Renal cortex interstitium (tissue), 11 donors: ENCODE measurements at regions not wholly inside any gene's neighbourhood (a gene's known extent, or its start where the extent isn't known, plus 50 kb on each side); places are given as distances from the start of the nearest gene placed in this dataset.

Source experiments
- DNase-seq, 11 donors: peaks; one replicate each; pipeline ENCODE4 v3.0.0-alpha.2; 2013; ENCODE audit warnings: low read depth in 9 of 11, low spot score in 4 of 11; ENCODE audit errors: extremely low read depth in 1 of 11

DNA sequence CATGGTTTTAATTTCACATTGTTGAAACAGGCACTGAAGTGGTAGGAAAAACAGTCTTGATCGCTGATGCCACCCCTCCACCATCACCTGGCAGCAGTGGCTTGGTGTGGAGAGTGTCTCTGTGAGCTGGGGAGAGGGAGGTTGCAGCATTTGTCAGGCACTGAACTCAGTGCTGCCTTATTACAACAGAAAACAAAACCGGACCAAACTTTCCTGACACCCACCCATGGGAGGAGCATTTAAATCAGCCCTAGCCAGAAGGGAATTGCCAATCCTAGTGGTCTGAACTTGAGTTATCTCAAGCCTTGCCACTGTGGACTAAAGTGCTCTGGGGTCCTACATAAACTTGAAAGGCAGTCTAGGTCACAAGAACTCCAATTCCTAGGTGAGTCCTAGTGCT lies 103.0 kb upstream of the LGALSL start:
- DNase-seq: no peak

DNA sequence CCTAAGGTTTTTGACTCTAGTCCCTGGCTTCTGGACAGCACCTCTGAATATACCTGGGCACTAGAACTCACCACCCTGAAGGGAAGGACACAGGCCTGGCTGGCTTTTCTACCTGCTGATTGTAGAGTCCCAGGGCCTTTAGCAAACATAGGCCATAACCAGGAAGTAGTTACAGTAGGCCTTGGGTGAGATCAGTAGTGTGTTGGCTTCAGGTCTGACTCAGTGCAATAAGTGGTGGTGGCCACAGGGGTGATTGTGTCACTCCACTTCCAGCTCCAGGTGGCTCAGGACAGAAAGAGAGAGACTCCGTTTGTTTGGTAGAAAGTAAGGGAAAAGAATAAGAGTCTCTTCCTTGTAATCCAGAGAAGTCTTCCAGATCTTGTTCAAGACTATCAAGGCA lies 101.7 kb upstream of the LGALSL start:
- DNase-seq: no peak

DNA sequence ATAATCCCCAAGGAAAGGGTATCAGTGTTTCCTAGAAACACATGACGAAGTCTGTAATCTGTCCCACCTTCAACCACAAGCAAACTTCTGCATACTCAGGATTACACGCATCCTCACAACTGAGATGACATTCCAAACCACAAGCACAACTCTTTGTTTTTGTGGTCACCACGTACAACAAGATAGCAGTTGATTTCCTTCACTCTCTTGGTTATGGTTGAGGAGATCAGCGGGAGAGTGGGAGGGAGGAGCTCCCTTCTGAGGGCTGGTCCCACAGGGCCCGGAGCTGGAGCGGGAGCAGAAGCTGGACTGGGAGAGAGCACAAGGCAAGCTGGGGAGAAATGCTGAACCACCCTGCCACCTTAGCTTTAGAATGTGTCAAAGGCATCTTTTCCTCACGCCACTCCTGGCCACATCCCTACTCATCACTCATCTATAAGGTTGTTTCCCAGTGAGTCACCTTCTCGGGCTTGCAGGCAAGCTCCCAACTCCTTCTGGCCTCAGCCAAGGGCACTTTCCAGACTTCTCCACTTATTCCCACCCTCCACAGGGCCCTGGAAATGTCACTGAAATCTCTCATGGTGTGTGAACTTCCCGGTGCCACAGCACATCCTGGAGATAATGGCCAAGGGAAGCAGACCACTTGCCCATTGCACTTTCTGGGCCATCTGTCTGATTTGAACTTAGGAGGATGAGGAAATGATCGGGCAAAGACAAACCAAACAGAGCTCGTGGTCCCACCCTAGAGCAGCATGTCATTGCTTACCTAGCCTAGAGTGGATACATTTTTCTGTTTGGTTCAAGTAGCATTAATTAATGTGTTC lies 98.9 kb upstream of the LGALSL start:
- no peak for DNase-seq

DNA sequence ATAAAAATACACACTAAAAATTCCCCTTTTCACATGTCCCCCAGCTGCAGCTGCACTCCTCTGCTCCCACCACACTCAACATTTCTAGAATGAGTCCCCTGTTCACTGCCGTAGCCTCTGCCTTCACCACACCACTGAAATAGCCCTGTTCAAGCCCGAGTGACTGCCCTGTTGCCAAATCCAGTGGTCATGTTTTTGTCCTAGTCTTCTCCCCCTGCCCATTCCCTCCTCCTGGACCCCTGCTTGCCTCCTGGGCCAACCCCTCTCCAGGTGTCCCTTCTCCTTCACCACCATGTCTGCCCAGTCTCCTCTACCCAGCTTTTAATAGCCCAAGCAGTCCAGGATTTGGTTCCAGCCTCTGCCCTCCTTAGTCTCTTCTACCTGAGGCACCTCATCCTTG lies 97.1 kb upstream of the LGALSL start:
- no peak for DNase-seq

DNA sequence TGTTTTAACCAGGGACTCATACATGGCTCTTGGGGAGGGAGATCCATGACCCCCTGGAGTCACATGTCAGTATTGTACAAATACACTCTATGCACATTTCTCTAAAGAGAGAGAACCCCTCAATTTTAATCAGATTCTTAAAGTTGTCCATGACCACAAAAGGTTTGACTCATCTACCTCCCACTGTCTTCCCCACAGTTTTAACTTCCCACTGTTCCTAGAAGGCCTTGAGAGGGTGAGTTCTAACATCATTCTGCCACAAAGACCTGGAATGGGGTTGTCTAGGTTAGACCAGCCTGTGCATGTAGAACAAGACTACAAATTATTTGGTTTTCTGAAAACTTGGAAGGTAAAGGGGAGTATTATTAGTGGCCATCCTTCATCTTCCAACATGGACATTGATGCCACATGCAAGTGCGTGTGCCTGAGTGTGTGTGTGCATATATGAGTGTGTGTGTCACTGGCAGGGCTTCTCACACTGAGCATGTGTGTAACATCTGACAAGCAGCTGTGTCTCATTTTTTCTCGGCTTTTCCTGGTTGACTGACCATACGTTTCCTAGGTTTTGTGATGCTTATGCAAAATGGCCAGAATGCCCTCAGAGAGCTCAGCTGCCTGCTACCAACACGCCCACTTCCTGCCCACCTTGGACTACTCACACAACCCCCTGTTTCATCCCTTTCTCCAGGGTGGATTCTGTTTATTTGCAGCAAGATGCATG lies 94.6 kb upstream of the LGALSL start:
- DNase-seq: no peak

DNA sequence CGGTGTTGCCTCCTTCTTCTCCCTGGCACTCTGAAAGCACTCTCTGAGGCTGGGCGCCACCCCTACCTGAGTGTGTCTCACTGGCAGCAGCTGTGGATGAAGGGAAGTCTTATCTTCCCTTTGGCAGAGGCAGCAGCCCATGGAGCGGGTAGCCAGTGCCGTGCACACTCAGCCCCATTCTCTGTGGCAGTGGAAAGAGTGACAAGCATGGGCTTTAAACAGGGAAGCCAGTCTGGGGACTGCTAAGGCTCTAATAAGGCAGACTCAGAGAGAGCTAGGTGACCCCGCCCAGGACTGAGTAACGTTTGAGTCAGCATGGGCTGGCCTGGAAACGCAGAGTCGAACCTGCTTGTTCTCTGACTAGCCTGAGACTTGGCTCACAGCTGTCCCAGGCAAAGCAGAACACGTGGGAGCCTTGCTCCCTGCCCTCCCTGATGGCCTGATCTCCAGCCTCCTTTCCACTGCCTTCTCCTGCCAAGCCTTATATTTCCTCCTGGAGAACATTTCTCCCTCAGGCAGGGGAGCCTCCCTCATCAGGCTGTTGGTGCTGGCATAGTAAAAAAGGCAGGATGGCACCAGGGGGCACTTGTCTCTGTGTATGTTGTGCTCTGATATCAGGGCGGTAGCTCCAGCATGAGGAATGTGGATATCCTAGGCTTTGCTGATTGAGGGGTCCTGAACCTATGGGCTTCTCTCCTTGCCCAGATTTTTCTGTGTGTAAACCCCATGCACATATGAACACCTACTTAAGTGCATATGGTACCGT lies 93.9 kb upstream of the LGALSL start:
- DNase-seq: no peak

DNA sequence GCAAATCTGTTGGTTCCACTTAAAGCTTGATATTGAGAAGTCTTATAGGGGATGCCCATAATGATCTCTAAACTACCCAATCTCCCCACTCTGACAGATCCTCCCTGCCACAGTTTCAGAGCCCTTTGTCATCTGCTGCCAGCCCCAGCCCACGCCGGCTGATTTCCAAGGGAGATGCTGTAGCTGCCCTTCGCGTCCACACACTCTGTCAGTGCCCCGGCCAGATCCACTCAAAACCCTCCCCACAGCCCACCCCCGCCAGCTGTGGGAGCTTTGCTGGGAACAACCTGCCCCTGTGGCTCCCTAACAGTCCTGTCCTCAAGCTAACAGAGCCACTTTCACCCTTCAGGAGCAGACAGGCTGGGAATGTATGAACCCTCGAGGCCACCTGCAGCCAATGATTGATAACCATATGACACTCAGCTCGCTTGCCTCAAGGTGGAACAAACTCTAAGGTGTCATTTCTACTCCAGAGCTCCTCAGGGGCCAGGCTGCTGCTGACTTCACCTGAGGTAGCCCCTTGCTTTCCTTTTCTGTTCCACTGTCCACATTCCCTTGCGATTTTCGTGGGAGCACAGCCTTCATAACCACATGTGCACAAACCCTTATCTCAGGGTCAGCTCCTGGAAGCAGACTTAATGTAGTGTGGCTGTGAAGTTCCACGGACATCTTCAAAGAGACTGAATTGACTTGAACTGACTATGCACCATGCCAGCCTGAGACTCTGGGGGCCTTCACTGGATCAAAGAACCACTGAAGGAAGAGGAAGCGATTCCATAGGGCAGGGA lies 92.6 kb upstream of the LGALSL start:
- no peak for DNase-seq

DNA sequence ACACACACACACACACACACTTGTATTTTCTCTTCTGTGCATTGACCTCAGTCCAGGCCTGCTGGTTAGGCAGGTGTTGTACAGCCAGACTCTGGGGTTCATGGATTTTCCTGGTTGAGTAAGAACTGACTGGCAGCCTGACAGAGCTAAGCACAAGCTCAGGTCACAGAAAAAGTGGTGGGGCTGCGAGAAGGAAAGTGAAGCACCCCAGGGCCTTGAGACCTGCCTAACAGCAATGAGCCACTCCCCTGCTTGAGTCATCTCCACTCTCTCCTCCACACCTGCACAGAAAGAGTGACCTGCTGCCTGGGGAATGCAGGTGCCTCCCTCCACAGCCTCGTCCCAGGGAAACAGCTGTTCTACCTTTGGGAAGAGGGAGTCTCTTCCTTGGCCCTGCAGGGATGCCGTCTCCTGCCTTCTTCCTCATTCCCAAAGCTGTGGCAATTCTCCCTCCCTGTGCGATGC lies 91.4 kb upstream of the LGALSL start:
- no peak for DNase-seq

DNA sequence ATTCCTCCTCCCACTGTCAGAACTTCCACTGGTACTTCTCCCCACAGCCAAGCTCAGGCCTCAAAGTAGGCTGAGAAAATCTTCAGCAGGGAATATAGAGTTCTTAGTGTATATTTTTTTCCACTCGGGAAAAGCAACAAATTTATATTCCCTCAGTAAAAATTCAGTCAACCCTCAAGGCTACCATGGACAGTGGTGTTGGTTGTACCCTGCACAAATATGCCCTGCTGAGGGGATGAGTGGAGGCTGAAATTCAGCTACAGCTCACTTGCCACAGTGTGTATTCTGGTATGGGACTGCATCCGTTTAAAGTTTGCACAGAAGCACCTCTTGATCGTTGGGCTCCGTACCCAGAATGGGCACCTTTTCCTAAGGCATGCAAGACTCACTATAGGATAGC lies 90.8 kb upstream of the LGALSL start:
- DNase-seq: no peak

DNA sequence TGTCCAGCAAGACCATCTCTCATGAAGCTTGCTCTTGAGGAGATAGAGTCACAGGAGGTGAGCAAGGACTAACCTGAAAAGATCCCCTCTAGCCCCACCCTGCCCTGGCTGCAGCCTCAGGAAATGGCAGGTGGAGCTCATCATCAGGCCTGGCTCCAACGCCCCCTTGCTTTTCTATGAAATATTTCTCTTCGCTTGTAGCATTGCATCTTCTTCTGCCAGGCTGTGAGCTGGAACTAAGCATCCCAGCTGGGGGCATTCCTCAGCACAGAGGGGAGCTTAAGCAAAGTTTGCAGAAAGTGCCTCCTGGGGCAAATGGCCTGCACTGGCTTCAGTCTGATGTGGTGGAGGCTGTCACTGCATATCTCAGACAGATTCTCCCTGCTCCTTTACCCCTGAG lies 90.1 kb upstream of the LGALSL start:
- DNase-seq: no peak

DNA sequence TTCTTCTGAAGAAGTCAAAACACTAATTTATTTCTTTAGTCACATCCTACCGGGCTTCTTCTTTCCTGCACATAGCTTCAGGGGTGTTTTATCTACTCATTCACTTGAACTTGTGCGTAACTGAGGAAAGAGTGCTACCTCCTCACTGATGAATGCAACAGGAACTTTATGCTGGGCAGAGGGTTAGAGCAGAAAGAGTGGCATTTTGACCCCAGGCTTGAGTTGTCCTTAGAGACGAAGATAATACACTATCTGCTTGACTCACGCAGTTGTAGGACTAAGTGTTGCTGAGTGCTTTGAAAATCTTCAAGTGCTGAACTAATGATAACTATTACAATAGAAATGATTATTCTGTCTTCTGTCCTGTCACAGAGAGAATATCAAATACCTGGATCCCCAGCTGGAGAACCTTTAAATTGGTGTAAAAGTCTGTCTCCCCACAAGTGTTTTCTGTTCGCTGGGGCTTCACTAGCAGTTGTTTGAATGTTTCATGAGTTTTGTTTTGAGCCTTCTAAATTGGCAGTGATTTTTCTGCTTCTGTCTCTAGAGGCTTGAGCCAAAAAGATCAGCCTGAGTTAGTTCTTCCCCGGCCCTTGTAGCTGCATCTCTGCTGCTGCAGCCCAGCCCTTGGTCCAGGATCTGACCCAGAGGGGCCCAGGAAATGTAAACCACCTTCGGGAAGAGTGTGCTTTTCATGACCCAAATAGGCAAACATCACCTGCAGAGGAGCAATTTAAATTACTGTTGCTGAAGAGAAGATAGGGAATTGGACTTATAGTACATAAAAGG lies 86.3 kb upstream of the LGALSL start:
- no peak for DNase-seq

DNA sequence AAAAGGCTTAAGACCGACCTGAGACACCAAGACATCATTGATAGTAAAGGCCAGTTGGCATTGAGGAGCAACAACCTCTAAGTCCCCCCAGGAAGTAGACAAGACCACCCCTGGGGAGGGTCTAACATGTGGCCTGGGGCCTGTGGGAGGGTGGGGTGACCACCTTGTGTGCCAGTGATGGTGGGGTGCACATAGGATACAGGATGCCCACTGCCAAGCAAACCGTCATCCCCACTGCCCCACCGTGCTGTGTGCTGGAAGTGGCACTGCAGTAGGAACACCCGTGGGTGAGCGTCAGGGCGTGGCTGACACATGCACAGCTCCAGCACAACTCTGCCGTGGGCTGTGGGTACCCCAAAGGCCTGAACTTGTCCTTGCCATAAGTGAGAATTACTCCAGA lies 84.3 kb upstream of the LGALSL start:
- DNase-seq: no peak

DNA sequence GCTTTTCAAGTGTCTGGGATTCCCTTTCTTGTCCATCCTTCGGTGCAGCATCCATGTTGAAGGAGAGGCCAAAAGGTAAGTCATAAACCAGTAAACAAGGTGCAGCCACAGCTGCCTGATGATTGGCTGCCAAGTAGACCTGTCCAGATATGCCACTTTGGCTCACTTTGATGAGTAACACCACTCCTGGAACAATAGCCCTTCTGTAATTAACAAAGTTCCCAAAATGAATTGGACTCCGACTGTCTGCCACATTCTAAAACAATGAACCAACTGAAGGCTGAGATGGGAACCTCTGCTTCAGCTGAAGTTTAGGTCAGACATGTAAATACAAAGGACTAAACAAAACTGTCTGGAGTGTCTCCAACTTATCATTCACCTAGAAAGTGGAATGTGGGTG lies 82.2 kb upstream of the LGALSL start:
- no peak for DNase-seq

DNA sequence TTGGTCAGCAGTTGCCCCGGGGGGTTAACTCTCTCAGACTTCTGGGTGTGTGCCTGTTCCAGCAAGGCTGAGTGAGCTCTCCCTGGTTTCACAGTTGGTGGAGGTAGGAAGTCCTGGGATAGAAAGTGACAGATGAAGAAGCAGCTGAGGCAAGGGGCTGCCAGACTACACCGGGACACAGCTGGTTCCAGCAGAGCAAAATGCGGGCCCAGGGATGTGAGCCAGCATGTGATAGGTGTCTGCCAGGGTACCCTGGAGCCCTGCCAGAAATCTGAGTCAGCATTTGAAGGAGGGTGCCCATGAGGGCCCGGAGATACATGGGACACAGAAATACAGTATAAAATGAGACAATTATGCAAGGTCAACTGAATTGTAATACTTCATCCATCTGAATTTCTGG lies 79.3 kb upstream of the LGALSL start:
- no peak for DNase-seq

DNA sequence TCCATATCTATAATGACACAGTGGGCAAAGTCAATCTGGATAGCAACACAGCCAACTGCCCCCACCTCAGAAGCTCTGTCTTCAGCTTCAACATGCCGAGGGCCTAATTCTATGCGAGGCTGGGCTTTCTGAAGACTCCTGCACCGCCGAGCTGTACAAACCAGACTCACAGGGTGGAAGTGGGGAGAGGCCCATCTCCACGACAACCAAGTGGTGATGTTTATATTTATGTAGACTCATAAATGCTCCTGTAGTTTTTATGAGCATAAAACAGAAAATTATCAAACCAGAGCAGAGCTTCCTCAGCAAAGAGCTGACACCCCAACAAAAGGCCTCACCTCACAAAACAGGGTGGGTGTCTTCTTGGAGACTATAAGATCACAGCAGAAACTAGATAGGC lies 77.0 kb upstream of the LGALSL start:
- no peak for DNase-seq

DNA sequence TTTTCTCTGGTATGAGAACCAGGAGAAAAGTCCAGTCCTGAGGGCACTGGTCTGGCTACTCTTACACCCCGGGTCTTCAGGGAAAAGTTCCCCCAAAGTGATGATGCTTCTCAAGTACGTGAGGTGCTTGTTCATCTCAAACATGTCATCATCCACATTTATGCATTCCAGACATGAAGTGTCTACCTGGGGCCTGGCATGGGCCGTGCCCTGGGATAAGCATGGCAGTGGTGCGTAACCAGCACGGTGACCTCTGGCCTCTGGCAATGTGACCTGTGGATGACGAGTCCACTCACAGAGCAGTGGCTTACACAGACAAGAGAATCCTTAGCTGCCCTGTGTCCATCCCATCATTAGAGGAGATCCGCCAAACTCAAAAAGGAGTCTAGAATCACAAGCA lies 74.8 kb upstream of the LGALSL start:
- no peak for DNase-seq

DNA sequence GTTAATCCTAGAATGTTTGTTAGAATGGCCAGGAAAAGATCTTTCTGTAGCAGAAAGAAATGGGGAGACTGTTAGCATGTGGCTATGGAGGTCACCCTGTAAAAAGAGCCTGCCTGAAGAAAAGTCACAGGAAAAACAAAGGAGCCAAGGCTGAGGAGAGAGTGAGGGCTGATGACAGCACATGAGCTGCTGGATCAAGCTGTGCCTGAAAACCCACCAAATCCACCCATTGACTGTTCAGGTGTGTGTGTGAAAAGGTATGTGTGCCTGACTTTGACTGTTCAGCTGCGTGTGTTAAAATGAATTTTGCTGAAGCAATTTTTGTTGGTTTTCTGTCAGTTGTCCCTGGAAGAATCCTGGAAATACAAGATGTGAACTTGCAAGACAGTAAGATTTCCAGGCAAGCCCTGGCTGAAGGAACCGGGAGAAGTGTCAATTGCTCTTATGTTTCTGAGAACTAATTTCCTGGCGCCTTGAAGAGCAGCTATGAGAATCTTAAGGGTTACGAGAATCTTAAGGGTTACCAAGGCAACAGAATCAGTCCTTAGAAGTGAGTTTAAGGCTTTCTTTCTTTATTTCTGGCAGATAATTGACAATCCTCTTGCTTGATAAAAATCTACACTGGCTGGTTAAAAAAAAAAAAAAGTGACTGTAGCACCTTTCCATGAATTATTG lies 73.0 kb upstream of the LGALSL start:
- no peak for DNase-seq

DNA sequence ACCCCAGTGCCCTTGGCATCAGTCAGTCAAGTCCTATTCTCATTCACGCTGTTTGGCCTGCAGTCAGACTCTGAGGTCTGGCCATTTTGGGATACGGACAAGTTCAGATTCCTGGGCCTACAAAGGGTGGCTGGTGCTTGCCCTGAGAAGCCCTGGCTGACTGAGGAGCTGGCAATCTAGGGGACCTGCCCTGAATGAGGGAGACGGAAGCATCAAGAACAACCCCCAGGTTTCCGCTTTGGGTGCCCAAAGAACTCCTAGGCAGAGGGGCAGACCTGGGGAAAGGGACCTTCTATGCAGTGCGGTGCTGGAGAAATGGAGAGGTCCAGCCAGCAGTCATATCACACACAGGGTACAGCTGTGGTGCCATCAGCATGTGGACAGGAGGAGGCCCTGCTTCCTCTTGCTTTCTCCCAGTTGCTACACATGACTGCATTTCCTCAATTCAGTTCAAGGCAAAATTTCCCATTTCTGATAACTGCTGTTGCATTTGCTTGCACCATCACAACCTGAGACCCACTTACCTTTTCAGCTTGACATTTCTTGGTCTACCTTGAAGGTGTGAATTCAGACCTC lies 70.9 kb upstream of the LGALSL start:
- no peak for DNase-seq
